Esophagus muscularis mucosa (tissue), 4 donors: ENCODE measurements at regions not wholly inside any gene's neighbourhood (a gene's known extent, or its start where the extent isn't known, plus 50 kb on each side); places are given as distances from the start of the nearest gene placed in this dataset.

Experiments
- CTCF ChIP-seq, 3 experiments: fragments of 200-600 bp in 2 of 3; fragments of 450-650 bp in 1 of 3; sonication (generic) in 2 of 3; IDR thresholded peaks; one replicate each; pipeline ENCODE4 v1.5.1; 2017 to 2019; ENCODE audit warnings: antibody characterized with exemption in 3 of 3, mild to moderate bottlenecking in 2 of 3, moderate library complexity in 1 of 3
- EP300 ChIP-seq: sonication (generic); formaldehyde crosslinking; IDR thresholded peaks from one replicate; pipeline ENCODE4 v1.6.1; 2017; ENCODE audit warnings: antibody characterized with exemption
- POLR2A ChIP-seq: fragments of 450-650 bp; IDR thresholded peaks from one replicate; pipeline ENCODE4 v1.6.1; 2017; ENCODE audit warnings: antibody characterized with exemption, moderate library complexity, mild to moderate bottlenecking, low read depth
- POLR2AphosphoS5 ChIP-seq, 2 donors: sonication (generic); formaldehyde crosslinking; IDR thresholded peaks; one replicate each; pipeline ENCODE4 v1.6.1; 2017; ENCODE audit warnings: antibody characterized with exemption in 2 of 2

- TF ChIP-seq CTCF (IDR thresholded peaks at IDR 0.05) (no peak), POLR2AphosphoS5 (IDR thresholded peaks at IDR 0.05) (no peak), POLR2A (no peak), EP300 (no peak)
Measured at GRCh38 chr9:113709721-113710120, 166.4 kb upstream of the ZNF618 start.
